ENCODE measurements at regions not wholly inside any gene's neighbourhood (a gene's known extent, or its start where the extent isn't known, plus 50 kb on each side); places are given as distances from the start of the nearest gene placed in this dataset.

DNA sequence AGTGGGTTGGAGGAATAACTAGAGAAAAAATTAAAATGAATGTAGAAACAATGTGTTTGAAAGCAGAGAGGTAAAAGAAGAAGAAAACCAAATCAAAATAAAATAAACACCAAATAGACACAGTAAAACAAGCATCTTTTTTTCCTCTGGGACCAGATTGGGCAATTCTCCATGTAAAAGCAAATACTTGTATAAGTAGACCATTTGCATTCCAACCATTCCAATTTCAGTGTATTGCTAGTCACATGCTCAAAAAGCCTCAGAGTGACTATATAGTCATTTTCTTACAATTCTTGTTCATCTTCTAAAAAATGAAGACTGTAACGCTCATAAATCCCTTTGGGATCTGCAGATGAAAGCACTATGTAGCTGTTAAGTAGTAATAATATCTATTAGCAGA is 969.5 kb downstream of the PCDH18 start:
- TF ChIP-seq, protein P1, sequence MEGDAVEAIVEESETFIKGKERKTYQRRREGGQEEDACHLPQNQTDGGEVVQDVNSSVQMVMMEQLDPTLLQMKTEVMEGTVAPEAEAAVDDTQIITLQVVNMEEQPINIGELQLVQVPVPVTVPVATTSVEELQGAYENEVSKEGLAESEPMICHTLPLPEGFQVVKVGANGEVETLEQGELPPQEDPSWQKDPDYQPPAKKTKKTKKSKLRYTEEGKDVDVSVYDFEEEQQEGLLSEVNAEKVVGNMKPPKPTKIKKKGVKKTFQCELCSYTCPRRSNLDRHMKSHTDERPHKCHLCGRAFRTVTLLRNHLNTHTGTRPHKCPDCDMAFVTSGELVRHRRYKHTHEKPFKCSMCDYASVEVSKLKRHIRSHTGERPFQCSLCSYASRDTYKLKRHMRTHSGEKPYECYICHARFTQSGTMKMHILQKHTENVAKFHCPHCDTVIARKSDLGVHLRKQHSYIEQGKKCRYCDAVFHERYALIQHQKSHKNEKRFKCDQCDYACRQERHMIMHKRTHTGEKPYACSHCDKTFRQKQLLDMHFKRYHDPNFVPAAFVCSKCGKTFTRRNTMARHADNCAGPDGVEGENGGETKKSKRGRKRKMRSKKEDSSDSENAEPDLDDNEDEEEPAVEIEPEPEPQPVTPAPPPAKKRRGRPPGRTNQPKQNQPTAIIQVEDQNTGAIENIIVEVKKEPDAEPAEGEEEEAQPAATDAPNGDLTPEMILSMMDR (IDR thresholded peaks at IDR 0.05; ENCODE audit: low read length), result no peak
- TF ChIP-seq EZH2 (IDR thresholded peaks at IDR 0.05; ENCODE audit: borderline replicate concordance, low read length), result no peak

All from OCI-LY1 (cell line).